ENCODE measurements at regions not wholly inside any gene's neighbourhood (a gene's known extent, or its start where the extent isn't known, plus 50 kb on each side); places are given as distances from the start of the nearest gene placed in this dataset.

DNA sequence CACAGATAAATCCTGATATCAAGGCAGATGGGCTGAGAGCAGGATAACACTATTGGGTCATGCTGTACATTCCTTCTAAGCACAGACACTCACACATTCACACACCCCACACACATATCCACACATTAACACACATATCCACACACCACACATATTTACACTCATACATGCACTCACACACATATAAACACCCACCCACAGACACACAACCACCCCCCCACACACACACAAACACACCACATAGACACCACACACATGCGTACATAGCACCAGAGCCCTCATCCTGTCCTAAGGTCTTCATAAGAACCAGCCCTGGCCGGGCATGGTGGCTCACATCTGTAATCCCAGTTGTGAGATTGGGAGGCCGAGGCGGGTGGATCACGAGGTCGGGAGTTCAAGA lies 322.3 kb upstream of the ADCY2 start:
- no peaks in the 10 kb centered on the region for H3K9me3 Mint-ChIP-seq
- no peaks in the 10 kb centered on the region for H3K36me3 Mint-ChIP-seq (ENCODE audit: low read depth)
- no peak overlapping the region for H3K27ac Mint-ChIP-seq
- no peak for TF ChIP-seq CTCF (IDR thresholded peaks at IDR 0.05; ENCODE audit: unreplicated experiment in 3 of 3)
- peaks cover 16% of the 10 kb centered on the region for H3K27me3 Mint-ChIP-seq (ENCODE audit: low read depth)
- H3K4me3 Mint-ChIP-seq, result no peak overlapping the region
- H3K4me1 Mint-ChIP-seq, result peaks cover 8% of the 10 kb centered on the region

- Mint-ChIP-seq H3K27ac (no peak overlapping the region), H3K4me1 (peaks cover 13% of the 10 kb centered on the region), H3K27me3 (ENCODE audit: low read depth) (peaks cover 16% of the 10 kb centered on the region), H3K36me3 (ENCODE audit: low read depth) (no peaks in the 10 kb centered on the region), H3K4me3 (no peak overlapping the region), H3K9me3 (no peaks in the 10 kb centered on the region)
- TF ChIP-seq CTCF (IDR thresholded peaks at IDR 0.05; ENCODE audit: unreplicated experiment in 3 of 3), result no peak
Measured at GRCh38 chr5:7074176-7074575, 321.8 kb upstream of the ADCY2 start.

DNA sequence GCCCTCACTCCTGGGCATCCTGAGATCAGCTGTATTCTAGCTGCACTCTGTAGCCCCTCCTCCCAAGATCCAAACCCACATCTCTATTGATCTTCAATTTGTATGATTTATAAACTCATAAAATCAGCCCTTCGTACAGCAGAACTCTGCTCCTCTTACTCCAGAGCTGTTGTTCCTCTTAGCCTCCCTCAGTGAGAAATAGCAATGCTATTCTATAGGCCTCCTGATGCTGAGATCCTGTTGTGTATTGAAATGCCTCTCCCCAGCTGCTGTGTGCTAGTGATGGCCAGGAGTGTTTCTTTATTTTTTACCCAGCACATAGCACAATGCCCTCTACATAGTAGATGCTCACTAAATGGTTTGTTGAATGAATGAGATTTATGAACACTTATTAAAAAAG lies 320.5 kb upstream of the ADCY2 start:
- Mint-ChIP-seq H3K4me3 (no peak overlapping the region), H3K27ac (no peak overlapping the region), H3K4me1 (peaks cover 15% of the 10 kb centered on the region), H3K27me3 (ENCODE audit: low read depth) (peaks cover 24% of the 10 kb centered on the region), H3K36me3 (ENCODE audit: low read depth) (no peaks in the 10 kb centered on the region), H3K9me3 (no peaks in the 10 kb centered on the region)
- TF ChIP-seq CTCF (IDR thresholded peaks at IDR 0.05; ENCODE audit: unreplicated experiment in 3 of 3), result no peak

DNA sequence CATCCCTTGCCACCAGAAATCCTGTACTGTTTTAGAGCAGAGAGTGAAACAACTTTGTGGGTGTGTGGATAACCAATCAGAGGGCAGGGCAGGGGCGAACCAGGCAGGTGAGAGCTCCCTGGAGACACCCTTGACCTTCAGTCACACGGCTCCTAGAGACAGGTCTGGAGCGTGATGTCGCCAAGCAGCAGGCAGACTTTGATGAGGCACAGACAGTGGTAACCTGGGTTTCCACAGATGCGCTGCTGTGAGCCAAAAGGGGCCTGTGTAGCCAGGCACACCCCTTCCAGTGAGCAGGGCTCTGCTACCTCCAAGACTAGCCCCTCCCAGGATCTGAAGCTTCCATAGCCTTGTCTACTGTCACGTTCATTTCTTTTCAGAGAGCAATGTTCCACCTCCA lies 317.8 kb upstream of the ADCY2 start:
- Mint-ChIP-seq H3K4me3 (no peak overlapping the region), H3K27ac (no peak overlapping the region), H3K27me3 (ENCODE audit: low read depth) (peaks cover 28% of the 10 kb centered on the region), H3K4me1 (peaks cover 15% of the 10 kb centered on the region), H3K36me3 (ENCODE audit: low read depth) (no peaks in the 10 kb centered on the region), H3K9me3 (no peaks in the 10 kb centered on the region)
- TF ChIP-seq CTCF (IDR thresholded peaks at IDR 0.05; ENCODE audit: unreplicated experiment in 3 of 3), result no peak

DNA sequence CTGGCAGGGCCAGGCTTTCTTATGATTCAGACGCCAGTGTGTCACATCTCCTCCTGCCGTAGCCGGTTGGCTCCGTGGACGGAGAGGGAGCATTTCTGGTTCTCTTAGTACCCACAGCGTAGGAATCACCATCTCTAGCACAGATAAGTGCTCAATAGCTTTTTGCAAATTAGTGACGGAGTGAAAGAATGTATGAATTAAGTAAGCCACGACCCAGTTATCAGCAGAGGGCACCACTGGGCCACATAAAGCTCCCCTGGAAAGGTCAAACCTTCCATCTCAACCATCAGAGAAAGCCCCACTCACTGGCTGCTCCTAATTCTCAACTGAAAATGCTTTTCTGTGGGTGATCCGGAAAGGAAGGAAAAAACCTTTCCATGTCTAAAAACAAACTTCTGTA lies 317.0 kb upstream of the ADCY2 start:
- no peak overlapping the region for H3K4me3 Mint-ChIP-seq
- peaks cover 28% of the 10 kb centered on the region for H3K27me3 Mint-ChIP-seq (ENCODE audit: low read depth)
- TF ChIP-seq CTCF (IDR thresholded peaks at IDR 0.05; ENCODE audit: unreplicated experiment in 3 of 3), result peak; percentile 15 to 27 (median 20)
- peak overlapping the region in 2 of 3 experiments; percentile 16 to 17 for H3K27ac Mint-ChIP-seq
- H3K9me3 Mint-ChIP-seq, result no peaks in the 10 kb centered on the region
- H3K4me1 Mint-ChIP-seq, result peaks cover 15% of the 10 kb centered on the region
- no peaks in the 10 kb centered on the region for H3K36me3 Mint-ChIP-seq (ENCODE audit: low read depth)

DNA sequence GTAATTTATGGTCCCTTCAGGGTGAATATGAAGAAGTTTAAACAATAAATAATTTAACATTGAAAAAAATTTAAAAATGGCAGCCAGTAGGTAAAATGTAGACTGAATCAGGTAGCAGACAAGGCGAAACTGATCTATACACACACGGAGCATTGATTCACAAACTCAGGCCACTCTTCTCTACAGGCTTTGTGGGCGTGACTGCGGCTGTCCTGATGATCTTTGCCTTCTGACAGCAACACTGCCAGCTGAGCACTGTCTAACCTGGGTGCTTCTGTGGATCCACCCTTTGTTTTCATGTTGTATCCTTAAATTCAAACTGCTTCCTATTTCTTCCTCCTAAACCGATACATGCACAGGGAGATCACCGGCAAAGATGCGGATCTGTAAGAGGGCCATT lies 315.4 kb upstream of the ADCY2 start:
- Mint-ChIP-seq H3K27ac (no peak overlapping the region), H3K9me3 (no peaks in the 10 kb centered on the region), H3K4me1 (peaks cover 15% of the 10 kb centered on the region), H3K27me3 (ENCODE audit: low read depth) (peaks cover 28% of the 10 kb centered on the region), H3K36me3 (ENCODE audit: low read depth) (no peaks in the 10 kb centered on the region), H3K4me3 (no peak overlapping the region)
- no peak for TF ChIP-seq CTCF (IDR thresholded peaks at IDR 0.05; ENCODE audit: unreplicated experiment in 3 of 3)

Data from nephron (organoid).